RWPE2 (cell line): ENCODE measurements at regions not wholly inside any gene's neighbourhood (a gene's known extent, or its start where the extent isn't known, plus 50 kb on each side); places are given as distances from the start of the nearest gene placed in this dataset.
"Not testable (repeated sequence)": the region's sequence is repeated elsewhere in the genome, so short reads cannot be mapped to it uniquely, and the experiment has no call there.

Source experiments
- ATAC-seq: fragments of 200-7000 bp; cut with Tn5 transposase; 3 replicates; pipeline ENCODE4 v1.9.1; 2021; ENCODE audit warnings: low read depth
- DNase-seq: peaks from one replicate; pipeline ENCODE4 v3.0.0-alpha.2; 2020; ENCODE audit warnings: low spot score
- H3K27ac ChIP-seq: fragments of 450-650 bp; 2 replicates; pipeline ENCODE4 v1.5.1; 2017; ENCODE audit warnings: mild to moderate bottlenecking; ENCODE audit not compliant: poor library complexity, severe bottlenecking
- H3K27me3 ChIP-seq: fragments of 250-450 bp; sonication (Bioruptor Pico); 2 replicates; pipeline ENCODE4 v1.5.1; 2021; ENCODE audit warnings: mild to moderate bottlenecking, moderate library complexity; ENCODE audit not compliant: insufficient read depth, poor library complexity, severe bottlenecking
- H3K36me3 ChIP-seq: fragments of 250-450 bp; sonication (Bioruptor Pico); 2 replicates; pipeline ENCODE4 v1.5.1; 2020; ENCODE audit warnings: low read depth, mild to moderate bottlenecking, moderate library complexity
- H3K4me1 ChIP-seq: fragments of 250-450 bp; sonication (Bioruptor Pico); 2 replicates; pipeline ENCODE4 v1.5.1; 2021; ENCODE audit warnings: mild to moderate bottlenecking, moderate library complexity; ENCODE audit not compliant: insufficient read depth, poor library complexity, severe bottlenecking
- H3K4me3 ChIP-seq: fragments of 250-450 bp; sonication (Bioruptor Pico); 2 replicates; pipeline ENCODE4 v1.5.1; 2021; ENCODE audit warnings: mild to moderate bottlenecking, moderate library complexity; ENCODE audit not compliant: severe bottlenecking
- H3K9me3 ChIP-seq: fragments of 250-450 bp; sonication (Bioruptor Pico); 2 replicates; pipeline ENCODE4 v1.5.1; 2021; ENCODE audit warnings: mild to moderate bottlenecking, moderate library complexity; ENCODE audit not compliant: severe bottlenecking
- TF ChIP-seq, protein P1 (sequence below): fragments of 450-650 bp; IDR thresholded peaks from one replicate; pipeline ENCODE4 v1.5.1; 2017; ENCODE audit warnings: mild to moderate bottlenecking, moderate library complexity; ENCODE audit not compliant: poor library complexity, severe bottlenecking

GRCh38 chr19:41510484-41510883 is 65.5 kb upstream of the CEACAM21 start:
- DNase-seq (no peak), ATAC-seq (no peak)
- H3K4me3 ChIP-seq = no peak overlapping the region
- H3K36me3 ChIP-seq = no peaks in the 10 kb centered on the region
- no peaks in the 10 kb centered on the region for H3K9me3 ChIP-seq
- no peak overlapping the region for H3K27ac ChIP-seq
- no peaks in the 10 kb centered on the region for H3K4me1 ChIP-seq
- TF ChIP-seq, protein P1, sequence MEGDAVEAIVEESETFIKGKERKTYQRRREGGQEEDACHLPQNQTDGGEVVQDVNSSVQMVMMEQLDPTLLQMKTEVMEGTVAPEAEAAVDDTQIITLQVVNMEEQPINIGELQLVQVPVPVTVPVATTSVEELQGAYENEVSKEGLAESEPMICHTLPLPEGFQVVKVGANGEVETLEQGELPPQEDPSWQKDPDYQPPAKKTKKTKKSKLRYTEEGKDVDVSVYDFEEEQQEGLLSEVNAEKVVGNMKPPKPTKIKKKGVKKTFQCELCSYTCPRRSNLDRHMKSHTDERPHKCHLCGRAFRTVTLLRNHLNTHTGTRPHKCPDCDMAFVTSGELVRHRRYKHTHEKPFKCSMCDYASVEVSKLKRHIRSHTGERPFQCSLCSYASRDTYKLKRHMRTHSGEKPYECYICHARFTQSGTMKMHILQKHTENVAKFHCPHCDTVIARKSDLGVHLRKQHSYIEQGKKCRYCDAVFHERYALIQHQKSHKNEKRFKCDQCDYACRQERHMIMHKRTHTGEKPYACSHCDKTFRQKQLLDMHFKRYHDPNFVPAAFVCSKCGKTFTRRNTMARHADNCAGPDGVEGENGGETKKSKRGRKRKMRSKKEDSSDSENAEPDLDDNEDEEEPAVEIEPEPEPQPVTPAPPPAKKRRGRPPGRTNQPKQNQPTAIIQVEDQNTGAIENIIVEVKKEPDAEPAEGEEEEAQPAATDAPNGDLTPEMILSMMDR = no peak
- peaks cover 65% of the 10 kb centered on the region for H3K27me3 ChIP-seq

- Histone ChIP-seq H3K4me3 (no peak overlapping the region), H3K27ac (no peak overlapping the region), H3K36me3 (no peaks in the 10 kb centered on the region), H3K9me3 (no peaks in the 10 kb centered on the region), H3K27me3 (peaks cover 77% of the 10 kb centered on the region), H3K4me1 (no peaks in the 10 kb centered on the region)
- TF ChIP-seq, protein P1 = no peak
- DNase-seq = no peak
- ATAC-seq = no peak
These were observed 64.3 kb upstream of the CEACAM21 start for GRCh38 chr19:41511628-41512027.

- peaks cover 98% of the 10 kb centered on the region for H3K27me3 ChIP-seq
- no peaks in the 10 kb centered on the region for H3K9me3 ChIP-seq
- DNase-seq (no peak), ATAC-seq (no peak)
- TF ChIP-seq, protein P1 = no peak
- H3K27ac ChIP-seq = no peak overlapping the region
- H3K4me1 ChIP-seq = no peaks in the 10 kb centered on the region
- H3K4me3 ChIP-seq = no peak overlapping the region
- H3K36me3 ChIP-seq = no peaks in the 10 kb centered on the region
These were observed 60.8 kb upstream of the CEACAM21 start for GRCh38 chr19:41515015-41515652.

- not testable (repeated sequence) for H3K9me3 ChIP-seq, H3K36me3 ChIP-seq, ATAC-seq, H3K4me1 ChIP-seq, H3K4me3 ChIP-seq, H3K27ac ChIP-seq, DNase-seq
- H3K27me3 ChIP-seq = peaks cover 98% of the 10 kb centered on the region
These were observed 59.4 kb upstream of the CEACAM21 start for GRCh38 chr19:41516292-41517171.

GRCh38 chr19:41518141-41518540 is 57.8 kb upstream of the CEACAM21 start:
- no peak for ATAC-seq
- no peaks in the 10 kb centered on the region for H3K9me3 ChIP-seq
- peaks cover 98% of the 10 kb centered on the region for H3K27me3 ChIP-seq
- no peaks in the 10 kb centered on the region for H3K36me3 ChIP-seq
- H3K4me1 ChIP-seq = no peaks in the 10 kb centered on the region
- no peak for DNase-seq
- H3K27ac ChIP-seq = no peak overlapping the region
- TF ChIP-seq, protein P1 = no peak
- no peak overlapping the region for H3K4me3 ChIP-seq

DNA sequence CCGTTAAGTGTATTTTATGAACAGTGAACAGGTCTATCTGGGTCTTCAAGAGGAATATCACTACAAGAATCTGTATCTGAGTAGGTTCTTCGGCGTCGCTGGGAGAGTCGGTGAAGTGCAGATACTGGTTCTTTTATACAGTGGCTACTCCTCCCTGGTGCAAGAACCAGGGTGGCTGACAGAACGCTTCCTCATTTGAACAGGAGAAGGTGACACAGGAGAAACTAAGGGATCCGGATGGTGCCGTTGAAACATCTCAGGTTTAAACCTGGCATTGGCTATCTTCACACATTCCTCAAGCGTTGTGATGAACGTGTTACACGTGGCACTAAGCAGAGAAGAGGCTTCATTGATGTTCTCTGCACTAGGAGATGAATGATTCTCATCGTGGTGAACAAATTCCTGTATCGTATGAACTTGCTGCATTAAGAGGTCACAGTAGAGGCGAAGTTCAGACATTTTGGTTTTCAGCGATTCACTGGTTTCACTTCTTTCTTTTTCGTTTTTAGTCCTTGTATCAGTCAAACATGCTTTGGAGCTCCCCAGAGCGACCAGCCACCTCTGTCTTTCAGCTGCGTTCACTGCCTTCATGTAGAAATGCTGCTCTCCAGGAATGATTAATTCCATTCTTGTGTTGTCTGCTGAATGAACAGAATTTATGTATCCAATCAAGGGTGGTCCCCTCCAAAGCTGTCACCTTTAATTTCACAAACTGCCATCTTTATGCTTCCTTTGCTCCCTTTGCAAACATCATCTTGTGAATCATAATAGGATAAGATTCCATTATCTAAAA is 54.6 kb upstream of the CEACAM21 start:
- H3K27ac ChIP-seq, H3K4me1 ChIP-seq, H3K4me3 ChIP-seq, ATAC-seq, H3K36me3 ChIP-seq, DNase-seq, H3K9me3 ChIP-seq: not testable (repeated sequence)
- H3K27me3 ChIP-seq = peaks cover 94% of the 10 kb centered on the region
